SK-N-SH (cell line): ENCODE measurements at regions not wholly inside any gene's neighbourhood (a gene's known extent, or its start where the extent isn't known, plus 50 kb on each side); places are given as distances from the start of the nearest gene placed in this dataset.
"Not testable (repeated sequence)": the region's sequence is repeated elsewhere in the genome, so short reads cannot be mapped to it uniquely, and the experiment has no call there.

Source experiments
- ELF1 ChIP-seq: IDR thresholded peaks from 2 replicates; pipeline ENCODE4 v1.4.0; 2012
- EZH2phosphoT487 ChIP-seq: fragments of 200-600 bp; sonication (generic); IDR thresholded peaks from 2 replicates; pipeline ENCODE4 v1.6.1; 2017; ENCODE audit warnings: low read depth, mixed run types, mild to moderate bottlenecking, antibody characterized with exemption, moderate library complexity, borderline replicate concordance
- NRF1 ChIP-seq: IDR thresholded peaks from 2 replicates; pipeline ENCODE4 v1.6.1; 2012; ENCODE audit warnings: low read depth, mild to moderate bottlenecking, low read length
- POLR2AphosphoS5 ChIP-seq: IDR thresholded peaks from 2 replicates; pipeline ENCODE4 v1.6.1; 2012; ENCODE audit warnings: low read depth, low read length
- REST ChIP-seq: IDR thresholded peaks from 2 replicates; pipeline ENCODE4 v1.6.1; 2012; ENCODE audit warnings: mild to moderate bottlenecking, low read depth, low read length, moderate library complexity
- SIN3A ChIP-seq: IDR thresholded peaks from 2 replicates; pipeline ENCODE4 v1.6.1; 2012; ENCODE audit warnings: low read depth, mild to moderate bottlenecking, low read length, moderate library complexity, borderline replicate concordance
- SMC3 ChIP-seq: IDR thresholded peaks from 2 replicates; pipeline ENCODE4 v1.6.1; 2012; ENCODE audit warnings: low read depth, low read length, improper control_type of control experiment
- TAF1 ChIP-seq: IDR thresholded peaks from 2 replicates; pipeline ENCODE4 v1.6.1; 2012; ENCODE audit warnings: low read depth, mild to moderate bottlenecking, low read length, moderate library complexity, borderline replicate concordance
- USF1 ChIP-seq: IDR thresholded peaks from 2 replicates; pipeline ENCODE4 v1.4.0; 2012; ENCODE audit warnings: low read depth, borderline replicate concordance
- ZBTB33 ChIP-seq: IDR thresholded peaks from 2 replicates; pipeline ENCODE4 v1.4.0; 2012; ENCODE audit warnings: low read depth, borderline replicate concordance
- TF ChIP-seq, protein P1 (sequence below): fragments of 200-600 bp; sonication (generic); IDR thresholded peaks from 2 replicates; pipeline ENCODE4 v1.6.1; 2017; ENCODE audit warnings: antibody characterized with exemption, mild to moderate bottlenecking, moderate library complexity

GRCh38 chr17:20676656-20677055 is 97.1 kb downstream of the CDRT15L2 start:
- not testable (repeated sequence) for TF ChIP-seq POLR2AphosphoS5, EZH2phosphoT487, REST, TAF1, USF1, ZBTB33, SMC3, ELF1, SIN3A, NRF1
- TF ChIP-seq, protein P1, sequence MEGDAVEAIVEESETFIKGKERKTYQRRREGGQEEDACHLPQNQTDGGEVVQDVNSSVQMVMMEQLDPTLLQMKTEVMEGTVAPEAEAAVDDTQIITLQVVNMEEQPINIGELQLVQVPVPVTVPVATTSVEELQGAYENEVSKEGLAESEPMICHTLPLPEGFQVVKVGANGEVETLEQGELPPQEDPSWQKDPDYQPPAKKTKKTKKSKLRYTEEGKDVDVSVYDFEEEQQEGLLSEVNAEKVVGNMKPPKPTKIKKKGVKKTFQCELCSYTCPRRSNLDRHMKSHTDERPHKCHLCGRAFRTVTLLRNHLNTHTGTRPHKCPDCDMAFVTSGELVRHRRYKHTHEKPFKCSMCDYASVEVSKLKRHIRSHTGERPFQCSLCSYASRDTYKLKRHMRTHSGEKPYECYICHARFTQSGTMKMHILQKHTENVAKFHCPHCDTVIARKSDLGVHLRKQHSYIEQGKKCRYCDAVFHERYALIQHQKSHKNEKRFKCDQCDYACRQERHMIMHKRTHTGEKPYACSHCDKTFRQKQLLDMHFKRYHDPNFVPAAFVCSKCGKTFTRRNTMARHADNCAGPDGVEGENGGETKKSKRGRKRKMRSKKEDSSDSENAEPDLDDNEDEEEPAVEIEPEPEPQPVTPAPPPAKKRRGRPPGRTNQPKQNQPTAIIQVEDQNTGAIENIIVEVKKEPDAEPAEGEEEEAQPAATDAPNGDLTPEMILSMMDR, result not testable (repeated sequence)
